Keratinocyte (primary cell): ENCODE measurements at regions not wholly inside any gene's neighbourhood (a gene's known extent, or its start where the extent isn't known, plus 50 kb on each side); places are given as distances from the start of the nearest gene placed in this dataset.

ENCODE experiments used
- DNase-seq: peaks from one replicate; pipeline ENCODE4 v3.0.0-alpha.2; 2011; ENCODE audit warnings: low read depth, missing footprints, low spot score
- FAIRE-seq: peaks from 2 replicates; lab custom pipeline; 2011; peaks lifted over from hg19 to GRCh38; lab: Jason Lieb, UNC
- H2AFZ ChIP-seq: 2 replicates; pipeline ENCODE4 v1.6.0; 2012; ENCODE audit warnings: low read length, control low read depth, inconsistent platforms; ENCODE audit not compliant: control insufficient read depth
- H3K27ac ChIP-seq: 2 replicates; pipeline ENCODE4 v1.5.1; 2011; ENCODE audit warnings: low read length; ENCODE audit not compliant: control insufficient read depth, insufficient read depth
- H3K27me3 ChIP-seq: 3 replicates; pipeline ENCODE4 v1.6.0; 2011; ENCODE audit warnings: low read length; ENCODE audit not compliant: control insufficient read depth, insufficient read depth; ENCODE audit errors: extremely low read depth
- H3K36me3 ChIP-seq, 2 experiments: 2 replicates in 1 of 2; 3 replicates in 1 of 2; pipeline ENCODE4 v1.5.1; 2011; ENCODE audit warnings: low read length in 2 of 2, mild to moderate bottlenecking in 1 of 2; ENCODE audit not compliant: control insufficient read depth in 2 of 2, insufficient read depth in 2 of 2; ENCODE audit errors: extremely low read depth in 1 of 2
- H3K4me1 ChIP-seq: 3 replicates; pipeline ENCODE4 v1.5.1; 2011; ENCODE audit warnings: low read length; ENCODE audit not compliant: control insufficient read depth, insufficient read depth; ENCODE audit errors: extremely low read depth
- H3K4me2 ChIP-seq: 3 replicates; pipeline ENCODE4 v1.6.0; 2011; ENCODE audit warnings: low read depth, low read length; ENCODE audit not compliant: control insufficient read depth, insufficient read depth; ENCODE audit errors: extremely low read depth
- H3K4me3 ChIP-seq, 3 experiments: fragments of 200-600 bp in 1 of 3; sonication (generic) in 1 of 3; 2 replicates in 2 of 3; 3 replicates in 1 of 3; pipeline ENCODE4 v1.5.1; 2011 to 2016; ENCODE audit warnings: low read length in 3 of 3, mild to moderate bottlenecking in 3 of 3, control low read depth in 2 of 3, inconsistent platforms in 1 of 3, low read depth in 1 of 3, mixed read lengths in 1 of 3, mixed run types in 1 of 3, moderate library complexity in 1 of 3; ENCODE audit not compliant: control insufficient read depth in 2 of 3, insufficient read depth in 2 of 3; ENCODE audit errors: extremely low read depth in 1 of 3
- H3K79me2 ChIP-seq: 2 replicates; pipeline ENCODE4 v1.6.0; 2012; ENCODE audit warnings: low read length; ENCODE audit not compliant: control insufficient read depth, insufficient read depth
- H3K9ac ChIP-seq: 3 replicates; pipeline ENCODE4 v1.6.0; 2011; ENCODE audit warnings: low read length; ENCODE audit not compliant: control insufficient read depth, insufficient read depth; ENCODE audit errors: extremely low read depth
- H3K9me1 ChIP-seq: 3 replicates; pipeline ENCODE4 v1.6.0; 2011; ENCODE audit warnings: low read length; ENCODE audit not compliant: control insufficient read depth, insufficient read depth; ENCODE audit errors: extremely low read depth
- H3K9me3 ChIP-seq: 2 replicates; pipeline ENCODE4 v1.5.1; 2012; ENCODE audit warnings: low read depth, low read length; ENCODE audit not compliant: control insufficient read depth
- H4K20me1 ChIP-seq: 3 replicates; pipeline ENCODE4 v1.6.0; 2011; ENCODE audit warnings: low read length; ENCODE audit not compliant: control insufficient read depth, insufficient read depth; ENCODE audit errors: extremely low read depth
- CTCF ChIP-seq, 3 experiments: IDR thresholded peaks in 1 of 3; conservative IDR thresholded peaks in 1 of 3; optimal IDR thresholded peaks in 1 of 3; 2 replicates in 2 of 3; 3 replicates in 1 of 3; pipeline versions ENCODE3 to v1.5.1; 2011; ENCODE audit warnings: low read length in 3 of 3, mild to moderate bottlenecking in 3 of 3, moderate library complexity in 2 of 3, control low read depth in 1 of 3, inconsistent platforms in 1 of 3; ENCODE audit not compliant: insufficient read depth in 2 of 3; ENCODE audit errors: extremely low read depth in 1 of 3
- EZH2 ChIP-seq: IDR thresholded peaks from one replicate; pipeline ENCODE4 v1.6.1; 2012; ENCODE audit warnings: inconsistent platforms, mild to moderate bottlenecking, low read length, moderate library complexity
- dilution Hi-C: fragments of 300-500 bp; cut with MboI; formaldehyde crosslinking; loops from one replicate; pipeline ENCODE4 v1.7.0; 2020; ENCODE audit warnings: low sequenced_read_pairs; ENCODE audit not compliant: extremely low pct_ligation_motif_present

GRCh38 chr11:110948112-110948511 is 235.9 kb upstream of the ARHGAP20 start:
- H3K79me2 ChIP-seq: no peaks in the 10 kb centered on the region
- H3K27me3 ChIP-seq: no peaks in the 10 kb centered on the region
- FAIRE-seq: no peak
- H3K9me1 ChIP-seq: no peaks in the 10 kb centered on the region
- no peaks in the 10 kb centered on the region for H4K20me1 ChIP-seq
- TF ChIP-seq CTCF (optimal IDR thresholded peaks at IDR 0.05 in 1 of 3, IDR thresholded peaks at IDR 0.05 in 1 of 3, conservative IDR thresholded peaks at IDR 0.05 in 1 of 3; ENCODE audit: extremely low read depth in 1 of 3, insufficient read depth in 2 of 3, low read length in 3 of 3) (no peak), EZH2 (no peak)
- no peaks in the 10 kb centered on the region for H3K36me3 ChIP-seq
- H3K4me3 ChIP-seq: no peak overlapping the region
- no peaks in the 10 kb centered on the region for H3K9me3 ChIP-seq
- no peak overlapping the region for H3K4me2 ChIP-seq
- H3K9ac ChIP-seq: no peak overlapping the region
- H3K4me1 ChIP-seq: no peaks in the 10 kb centered on the region
- no peak for DNase-seq
- no peak overlapping the region for H2AFZ ChIP-seq
- no peak overlapping the region for H3K27ac ChIP-seq
- dilution Hi-C loops: no loop called here

- Histone ChIP-seq H3K9ac (no peak overlapping the region), H3K27me3 (no peaks in the 10 kb centered on the region), H2AFZ (no peak overlapping the region), H3K4me1 (no peaks in the 10 kb centered on the region), H3K79me2 (no peaks in the 10 kb centered on the region), H4K20me1 (no peaks in the 10 kb centered on the region), H3K9me3 (no peaks in the 10 kb centered on the region), H3K36me3 (no peaks in the 10 kb centered on the region), H3K4me2 (no peak overlapping the region), H3K9me1 (no peaks in the 10 kb centered on the region), H3K27ac (no peak overlapping the region), H3K4me3 (no peak overlapping the region)
- FAIRE-seq (no peak), DNase-seq (no peak)
- TF ChIP-seq EZH2: no peak
- dilution Hi-C loops: no loop called here
These were observed 234.9 kb upstream of the ARHGAP20 start for GRCh38 chr11:110947096-110947495.

GRCh38 chr11:110939471-110939870 is 227.2 kb upstream of the ARHGAP20 start:
- Histone ChIP-seq H2AFZ (no peak overlapping the region), H3K4me1 (no peaks in the 10 kb centered on the region), H3K36me3 (no peaks in the 10 kb centered on the region), H3K9ac (no peak overlapping the region), H3K27me3 (no peaks in the 10 kb centered on the region), H3K79me2 (no peaks in the 10 kb centered on the region), H3K4me2 (no peak overlapping the region), H3K27ac (no peak overlapping the region), H4K20me1 (no peaks in the 10 kb centered on the region), H3K9me3 (no peaks in the 10 kb centered on the region), H3K9me1 (no peaks in the 10 kb centered on the region), H3K4me3 (no peak overlapping the region)
- FAIRE-seq: no peak
- dilution Hi-C loops: no loop called here
- no peak for TF ChIP-seq CTCF (optimal IDR thresholded peaks at IDR 0.05 in 1 of 3, IDR thresholded peaks at IDR 0.05 in 1 of 3, conservative IDR thresholded peaks at IDR 0.05 in 1 of 3; ENCODE audit: extremely low read depth in 1 of 3, insufficient read depth in 2 of 3, low read length in 3 of 3)
- no peak for TF ChIP-seq EZH2
- no peak for DNase-seq
